ENCODE measurements at regions not wholly inside any gene's neighbourhood (a gene's known extent, or its start where the extent isn't known, plus 50 kb on each side); places are given as distances from the start of the nearest gene placed in this dataset.
A peak's percentile ranks its signal among the peaks of the same experiment; 100 is the strongest.

GRCh38 chr2:53584986-53585385, 182.6 kb upstream of the CHAC2 start:
- ATAC-seq = no peak
- H3K36me3 ChIP-seq = no peaks in the 10 kb centered on the region
- TF ChIP-seq CTCF (IDR thresholded peaks at IDR 0.05) = no peak
- no peaks in the 10 kb centered on the region for H3K9me3 ChIP-seq
- 82 to 84% methylated on average over 5 of the region's 5 CpGs for WGBS, 2 donors
- no peak overlapping the region for H3K27ac ChIP-seq
- DNase-seq = no peak
- H3K27me3 ChIP-seq = no peaks in the 10 kb centered on the region
- intact Hi-C loops (cut with DNase I) = no loop called here
- no peaks in the 10 kb centered on the region for H3K4me1 ChIP-seq
- no peak overlapping the region for H3K4me3 ChIP-seq

- Histone ChIP-seq H3K36me3 (no peaks in the 10 kb centered on the region), H3K9me3 (no peaks in the 10 kb centered on the region), H3K4me1 (no peaks in the 10 kb centered on the region), H3K27ac (no peak overlapping the region), H3K4me3 (no peak overlapping the region), H3K27me3 (no peaks in the 10 kb centered on the region)
- DNase-seq (no peak), ATAC-seq (no peak)
- intact Hi-C loops (cut with DNase I) = no loop called here
- TF ChIP-seq CTCF (IDR thresholded peaks at IDR 0.05) = no peak
- 82 to 84% methylated on average over 3 of the region's 3 CpGs for WGBS, 2 donors
Observed at GRCh38 chr2:53583583-53583982, 184.0 kb upstream of the CHAC2 start.

- intact Hi-C loops (cut with DNase I) = no loop called here
- 34 to 36% methylated on average over 2 of the region's 2 CpGs for WGBS, 2 donors
- no peak for DNase-seq
- Histone ChIP-seq H3K27me3 (no peaks in the 10 kb centered on the region), H3K4me1 (no peaks in the 10 kb centered on the region), H3K9me3 (no peaks in the 10 kb centered on the region), H3K27ac (no peak overlapping the region), H3K36me3 (no peaks in the 10 kb centered on the region), H3K4me3 (no peak overlapping the region)
- no peak for TF ChIP-seq CTCF (IDR thresholded peaks at IDR 0.05)
- no peak for ATAC-seq
Observed at GRCh38 chr2:53582556-53582955, 185.0 kb upstream of the CHAC2 start.

- WGBS, 2 donors = 51 to 69% methylated on average over 3 of the region's 3 CpGs
- Histone ChIP-seq H3K4me3 (peak overlapping the region in 1 of 10 donors; percentile 17), H3K36me3 (no peaks in the 10 kb centered on the region), H3K27me3 (peaks cover 0 to 3% (median 0%) of the 10 kb centered on the region in 7 donors), H3K9me3 (no peaks in the 10 kb centered on the region), H3K4me1 (peaks cover 0 to 3% (median 0%) of the 10 kb centered on the region in 9 donors), H3K27ac (peak overlapping the region in 2 of 10 donors; percentile 12 to 36)
- DNase-seq (no peak), ATAC-seq (peak in 2 of 8 donors; percentile 29 to 50)
- intact Hi-C loops (cut with DNase I) = no loop called here
- no peak for TF ChIP-seq CTCF (IDR thresholded peaks at IDR 0.05)
Observed at GRCh38 chr2:53576166-53576565, 191.4 kb upstream of the CHAC2 start.
